Activated naive CD4-positive, alpha-beta T cell (primary cell): ENCODE measurements at regions not wholly inside any gene's neighbourhood (a gene's known extent, or its start where the extent isn't known, plus 50 kb on each side); places are given as distances from the start of the nearest gene placed in this dataset.

Experiments
- DNase-seq, 4 experiments: peaks; one replicate each; lab custom pipeline; 2025; lab: John Stamatoyannopoulos, UW

DNA sequence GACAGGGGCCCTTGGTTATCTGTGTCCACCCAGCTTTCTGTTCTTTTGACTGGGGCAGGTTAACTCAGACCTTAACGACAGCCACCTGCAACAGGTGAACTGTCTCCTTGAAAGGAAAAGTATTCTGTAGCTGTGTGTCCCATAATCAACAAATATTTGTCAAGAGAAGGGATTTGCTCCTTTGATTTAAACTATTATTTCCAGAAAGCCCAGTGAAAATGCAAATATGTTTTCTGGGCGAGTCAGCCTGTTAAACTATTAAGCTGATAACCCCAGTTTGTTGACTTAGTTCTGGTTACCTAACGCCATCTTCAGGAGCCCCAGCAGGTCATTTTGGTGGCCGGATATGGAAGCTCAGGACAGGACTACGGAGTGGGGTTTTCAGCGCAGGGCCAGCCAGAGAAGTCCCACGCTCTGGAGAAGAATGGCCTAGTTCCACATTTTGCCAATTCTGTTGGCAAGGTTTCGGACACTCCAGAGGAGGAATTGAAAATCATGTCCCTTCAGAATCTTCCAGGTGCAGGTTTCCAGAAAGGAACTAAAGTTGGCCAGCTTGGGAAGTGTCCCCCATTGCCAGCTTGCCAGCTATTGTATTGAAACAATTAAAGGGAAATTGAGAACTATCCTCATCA is 54.5 kb downstream of the ADRA2A start:
- no peak for DNase-seq

DNA sequence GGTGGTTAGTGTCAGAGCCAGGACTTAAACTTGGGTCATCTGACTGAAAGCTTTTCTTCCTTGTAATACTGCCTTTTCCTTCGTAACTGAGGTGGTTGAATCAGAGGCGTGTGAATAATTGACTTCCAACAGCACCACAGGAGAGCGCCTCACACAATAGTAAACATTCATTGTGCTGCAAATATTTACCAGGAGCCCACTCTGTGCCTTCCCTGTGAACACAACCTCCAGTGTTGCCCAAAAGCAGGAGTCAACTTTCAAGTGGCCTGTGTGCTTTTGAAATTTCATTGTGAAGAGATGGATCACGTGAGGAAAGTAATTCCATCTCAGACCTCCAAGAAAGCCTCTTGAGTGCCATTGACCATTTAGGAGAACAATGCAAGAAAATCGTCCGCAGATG is 60.2 kb downstream of the ADRA2A start:
- DNase-seq = no peak

DNA sequence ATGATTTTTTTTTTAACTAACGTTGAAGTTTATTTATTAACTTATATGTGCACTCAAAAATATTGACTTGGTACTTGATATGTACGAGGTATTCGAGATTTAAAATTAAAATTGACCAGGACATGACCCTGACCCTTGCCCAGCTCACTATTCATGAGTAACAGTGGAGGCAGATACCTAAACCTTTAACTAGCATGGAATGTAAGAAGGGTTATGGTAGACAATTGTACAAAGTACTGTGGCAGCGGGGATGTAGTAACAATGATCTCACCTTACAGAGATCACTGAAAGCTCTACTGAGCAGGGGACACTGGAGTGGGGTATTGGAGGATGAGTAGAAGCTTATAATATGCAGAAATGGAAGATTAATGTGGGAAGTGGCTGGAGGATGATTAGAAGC is 60.8 kb downstream of the ADRA2A start:
- no peak for DNase-seq

DNA sequence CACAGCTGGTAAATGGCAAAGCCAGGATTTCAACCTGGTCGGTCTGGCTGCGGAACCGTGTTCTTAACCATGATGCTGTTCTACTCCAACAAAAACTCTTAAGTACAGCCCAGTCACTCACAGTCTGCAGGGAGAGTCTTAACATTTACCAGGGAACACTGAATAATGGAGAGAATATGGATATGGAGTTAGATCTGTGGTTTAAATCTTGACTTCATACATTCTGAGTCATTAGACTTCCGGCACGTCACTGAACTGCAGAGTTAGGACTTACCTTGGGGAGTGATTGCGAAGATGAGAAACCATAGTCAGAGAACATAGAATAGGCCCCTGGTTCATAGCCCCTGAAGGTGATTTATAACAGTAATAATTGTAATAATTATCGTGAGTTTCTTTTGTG is 61.7 kb downstream of the ADRA2A start:
- no peak for DNase-seq

DNA sequence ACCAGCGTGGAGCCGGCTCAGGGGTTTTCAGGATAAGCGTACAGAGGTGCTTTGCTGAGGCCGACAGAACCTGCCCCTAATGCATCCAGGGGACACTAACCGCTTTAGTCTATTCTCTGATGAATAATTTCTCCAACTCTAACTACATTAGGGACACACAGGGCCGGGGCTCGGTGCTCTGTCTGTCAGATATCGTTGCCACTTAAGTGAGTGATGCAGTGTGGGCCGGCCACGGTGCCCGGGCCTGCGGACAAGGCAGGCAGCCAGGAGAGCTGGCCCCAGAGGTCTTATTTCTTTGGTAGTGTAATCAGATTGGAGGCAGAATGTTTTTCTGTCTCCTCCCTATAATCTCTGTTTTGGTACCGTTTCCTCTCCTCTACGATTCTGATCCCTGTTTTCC is 62.7 kb downstream of the ADRA2A start:
- DNase-seq = no peak

DNA sequence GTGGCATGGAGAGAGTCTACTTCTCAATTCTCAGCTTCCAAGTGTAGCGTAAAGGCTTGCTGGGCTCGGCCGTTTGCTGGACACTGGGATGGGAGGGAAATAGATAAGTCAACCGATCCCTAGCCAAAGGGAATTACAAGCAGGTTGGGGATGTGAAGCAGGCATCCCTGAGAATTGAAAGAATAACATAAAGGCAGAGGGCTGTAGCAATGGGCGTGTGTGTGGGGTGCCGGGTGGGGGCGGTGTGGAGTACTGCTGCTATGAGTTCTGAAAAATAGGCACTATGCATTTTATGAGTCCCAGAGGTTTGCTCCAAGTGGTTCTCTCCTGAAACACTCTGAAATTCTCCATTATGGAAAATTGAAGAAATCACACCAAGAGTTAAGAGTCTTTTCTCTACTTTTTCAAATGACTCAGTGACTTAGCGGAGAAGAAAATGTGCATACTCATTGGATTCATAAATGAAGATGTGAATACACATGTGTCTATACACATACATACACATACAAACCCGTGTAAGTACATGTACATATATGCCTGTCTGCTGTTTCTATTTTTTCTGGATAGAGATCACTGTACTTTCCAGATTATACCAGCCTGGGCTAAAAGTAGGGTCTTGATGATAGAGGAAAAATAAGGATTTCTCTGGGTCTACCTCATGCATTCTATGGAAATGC is 65.4 kb downstream of the ADRA2A start:
- no peak for DNase-seq

DNA sequence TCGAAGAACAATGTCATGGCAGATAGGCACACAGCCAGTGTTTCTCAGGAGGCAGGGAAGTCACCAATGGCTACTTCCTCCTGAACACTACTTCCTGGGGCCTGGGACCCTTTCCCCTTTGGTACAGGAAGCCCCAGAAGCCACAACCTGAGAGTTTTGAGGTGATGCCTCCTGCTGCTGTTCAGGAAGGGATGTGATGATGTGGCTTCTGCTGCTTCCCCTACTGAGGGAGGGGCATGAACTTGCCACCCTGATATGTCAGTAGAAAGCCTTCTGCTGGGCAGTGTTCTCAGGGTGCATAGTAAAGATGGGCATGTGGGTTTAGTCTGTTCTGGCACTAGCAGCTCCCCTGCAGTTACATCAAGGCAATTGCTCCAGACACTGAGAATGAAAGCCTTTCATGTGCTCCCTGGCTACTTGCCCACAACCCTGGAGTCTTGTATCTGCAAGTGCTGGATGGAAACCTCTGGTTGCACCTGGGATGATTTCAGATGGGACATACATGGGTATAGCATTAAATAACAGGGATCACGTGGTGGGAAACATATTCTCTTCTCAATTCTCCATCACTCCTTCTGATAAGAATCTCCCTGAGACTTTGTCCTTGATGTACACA is 69.3 kb downstream of the ADRA2A start:
- no peak for DNase-seq

DNA sequence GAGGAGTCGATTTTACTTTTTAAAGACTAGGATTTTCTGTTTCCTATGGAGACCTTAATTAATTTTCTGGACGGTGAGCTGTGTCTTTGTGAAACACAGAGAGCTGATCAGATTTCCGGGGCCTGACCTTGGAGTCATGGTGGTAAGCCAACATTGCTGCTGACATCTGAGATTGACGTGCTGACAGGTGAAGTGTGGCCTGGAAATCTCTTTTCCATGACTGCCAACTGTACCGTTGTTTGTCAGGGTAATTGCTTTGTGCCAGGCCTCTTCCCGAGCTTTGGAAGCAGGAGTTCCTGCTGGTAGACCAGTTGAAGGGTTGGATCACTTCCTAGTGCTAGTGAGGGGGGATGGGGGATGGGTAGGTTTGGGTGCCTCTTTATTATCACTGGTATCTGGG is 71.2 kb downstream of the ADRA2A start:
- no peak for DNase-seq

DNA sequence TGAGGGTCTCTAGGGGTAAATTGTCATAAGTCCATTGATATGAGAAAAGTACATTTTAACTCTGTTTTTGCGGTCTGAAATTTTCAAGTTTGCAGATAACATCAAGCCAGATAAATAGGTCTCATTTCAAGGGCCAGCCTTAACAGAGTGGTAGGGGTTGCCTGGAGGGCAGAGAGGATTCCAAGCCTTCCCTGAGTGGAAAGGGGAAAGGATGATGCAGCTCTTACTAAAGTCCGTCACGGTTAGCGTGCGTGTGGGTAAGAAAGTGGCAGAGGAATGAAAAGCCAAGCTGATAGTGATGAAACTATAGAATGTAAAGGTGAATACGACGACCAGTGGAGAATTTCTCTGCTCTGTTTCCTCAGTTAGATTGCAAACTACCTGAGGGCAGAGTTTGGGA is 71.6 kb downstream of the ADRA2A start:
- DNase-seq = no peak

DNA sequence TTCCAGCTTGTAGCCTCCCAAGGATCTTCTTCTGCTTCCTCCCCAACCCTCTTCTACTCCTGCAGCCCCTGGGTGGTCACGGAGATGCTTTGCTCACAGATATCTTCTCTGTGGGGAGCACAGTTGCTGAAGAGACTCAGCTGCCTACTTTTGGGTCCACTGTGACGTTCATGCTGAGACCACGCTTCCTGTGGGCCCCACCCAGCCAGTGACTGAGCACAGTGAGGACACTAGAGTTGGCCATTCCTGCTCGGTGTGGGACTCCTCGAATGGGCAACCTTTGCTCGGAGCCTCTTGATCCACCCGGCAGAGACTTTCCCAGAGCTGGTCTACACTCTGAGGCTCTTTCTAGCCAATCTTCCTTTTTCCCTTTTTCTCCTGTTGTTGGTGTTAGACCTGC is 73.9 kb downstream of the ADRA2A start:
- DNase-seq = no peak

DNA sequence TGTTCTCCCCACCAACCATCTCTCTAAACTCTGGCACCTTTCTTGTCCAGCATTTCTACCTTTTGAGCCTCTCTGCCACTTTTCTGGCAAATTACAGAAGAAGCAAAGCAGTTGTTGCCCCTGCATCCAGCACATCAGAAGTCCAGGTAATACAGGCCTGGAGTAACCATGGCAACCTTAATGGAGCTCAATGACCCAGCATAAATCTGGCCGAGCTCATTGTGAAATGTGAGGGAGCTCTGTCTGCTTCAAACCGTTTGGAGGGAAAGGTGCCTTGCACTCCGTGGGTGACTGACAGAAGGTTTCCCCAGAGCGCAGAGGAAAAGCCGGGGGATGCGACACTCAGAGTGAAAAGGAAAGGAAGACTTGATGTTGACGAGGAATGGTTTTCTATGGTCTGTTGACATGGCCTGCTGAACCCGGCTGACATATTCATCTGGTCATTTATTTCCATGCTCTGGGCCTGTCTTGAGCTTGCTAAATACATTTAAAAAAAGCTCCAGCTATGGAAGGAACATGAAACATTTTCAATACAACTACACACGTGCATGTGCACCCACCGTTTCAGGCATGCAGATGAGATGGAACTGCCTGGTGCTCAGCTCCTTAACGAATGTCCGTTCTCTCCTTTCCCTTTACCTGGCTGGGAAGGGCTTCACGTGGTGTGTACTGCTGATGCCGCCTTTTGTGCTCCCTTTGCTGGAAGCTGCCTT is 74.9 kb downstream of the ADRA2A start:
- DNase-seq = no peak

DNA sequence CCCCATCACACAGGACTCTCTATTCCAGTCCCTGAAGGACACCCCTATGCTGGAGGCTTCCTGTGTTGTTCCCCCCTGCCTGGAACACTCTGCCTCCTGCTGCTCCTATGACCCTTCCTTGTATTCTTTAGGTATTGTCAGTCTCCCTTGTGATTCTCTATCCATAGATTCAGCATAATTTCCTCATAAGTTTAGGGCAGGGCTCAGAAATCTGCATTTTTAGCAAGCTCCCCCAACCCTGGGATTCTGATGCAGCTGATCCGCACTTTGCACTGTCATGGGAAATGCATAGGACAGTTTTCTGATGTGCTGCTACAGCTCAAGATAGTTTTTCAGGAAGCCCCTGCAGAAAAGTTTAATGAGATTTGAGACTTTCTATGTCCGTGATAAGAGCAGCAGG is 79.9 kb downstream of the ADRA2A start:
- DNase-seq = no peak

DNA sequence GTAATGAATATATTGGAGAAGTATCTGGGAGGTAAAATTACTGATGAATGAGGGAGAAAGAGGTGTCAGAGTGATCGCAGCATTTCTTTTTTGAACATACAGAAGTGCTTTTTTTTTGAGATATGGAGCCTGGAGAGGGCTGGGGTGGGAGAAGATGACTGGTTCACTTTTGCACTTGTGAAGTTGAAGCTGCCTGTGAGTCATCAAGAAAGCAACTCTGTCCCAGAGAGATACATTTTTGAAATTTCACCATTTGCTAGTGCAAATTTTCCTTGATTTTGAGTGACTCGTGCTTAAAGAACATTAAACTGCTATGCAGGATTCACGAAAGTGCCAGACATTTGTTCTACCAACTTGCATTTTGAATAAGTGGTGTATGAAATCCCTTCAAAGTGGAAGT is 81.8 kb downstream of the ADRA2A start:
- no peak for DNase-seq

DNA sequence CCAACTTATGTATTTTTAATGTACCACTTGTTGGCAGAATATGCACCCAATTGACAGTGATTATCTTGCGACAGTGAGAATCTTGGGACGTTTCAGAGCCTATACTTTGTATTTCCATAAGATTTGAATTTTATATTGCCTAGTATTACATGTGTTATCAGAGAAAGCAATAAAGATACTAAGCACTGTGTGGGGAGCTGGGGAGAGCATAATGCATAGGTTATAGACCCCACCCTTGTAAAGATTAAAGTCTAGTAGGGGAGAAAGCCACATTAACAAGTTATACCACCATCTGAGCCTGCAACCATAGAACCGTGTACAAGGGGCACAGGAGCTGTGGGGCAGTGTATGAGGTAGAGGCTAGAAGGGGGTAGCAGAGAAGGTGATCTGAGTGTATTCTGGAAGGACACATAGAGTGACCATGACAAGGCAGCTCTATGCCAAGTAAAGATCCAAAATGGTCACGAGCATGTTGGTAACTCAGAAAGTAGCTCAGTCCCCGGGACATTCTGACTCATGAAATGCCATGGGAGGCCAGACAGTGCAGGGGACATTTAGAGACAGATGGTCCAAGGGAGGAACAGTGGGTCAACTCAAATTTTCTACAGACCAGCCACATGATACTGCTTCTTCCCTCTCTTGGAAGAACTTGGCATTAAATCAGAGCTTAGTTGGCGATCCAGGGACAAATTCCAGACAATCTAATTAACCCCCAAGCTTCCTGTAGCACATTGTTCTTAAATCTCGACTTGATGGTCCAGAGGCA is 84.5 kb downstream of the ADRA2A start:
- no peak for DNase-seq

DNA sequence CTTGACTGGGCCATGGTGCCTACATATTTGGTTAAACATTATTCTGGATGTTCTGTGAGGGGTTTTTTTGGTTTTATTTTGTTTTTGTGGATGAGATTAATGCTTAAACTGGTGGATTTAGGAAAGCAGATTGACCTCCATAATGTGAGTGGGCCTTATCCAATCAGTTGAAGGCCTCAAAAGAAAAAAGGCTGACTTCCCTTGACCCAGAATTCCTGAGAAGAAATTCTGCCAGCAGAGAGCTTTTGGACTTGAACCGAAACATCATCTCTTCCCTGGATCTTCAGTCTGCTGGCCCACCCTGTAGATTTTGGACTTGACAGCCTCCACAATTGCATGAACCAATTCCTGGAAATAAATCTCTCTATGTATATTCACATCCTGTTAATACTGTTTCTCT is 94.4 kb downstream of the ADRA2A start:
- DNase-seq = no peak

DNA sequence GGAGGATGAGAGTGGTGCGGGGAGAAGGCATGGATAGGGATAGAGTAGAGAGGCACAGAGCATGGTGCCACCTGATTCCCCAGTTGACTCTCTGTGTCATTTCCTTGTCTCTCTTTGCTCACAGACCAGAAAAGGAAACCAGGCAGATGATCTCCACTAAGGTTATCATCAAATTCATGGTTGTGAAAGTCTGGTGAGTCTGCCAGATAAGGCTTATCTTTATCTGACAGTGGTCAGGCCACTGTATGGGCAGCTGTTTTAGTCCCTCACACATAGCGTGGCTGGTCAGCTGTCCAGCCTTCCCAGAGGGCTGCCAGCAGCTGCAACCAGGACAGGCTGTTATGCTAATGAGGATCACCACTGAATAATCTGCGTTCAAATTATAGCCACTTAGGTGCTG is 99.0 kb downstream of the ADRA2A start:
- no peak for DNase-seq

DNA sequence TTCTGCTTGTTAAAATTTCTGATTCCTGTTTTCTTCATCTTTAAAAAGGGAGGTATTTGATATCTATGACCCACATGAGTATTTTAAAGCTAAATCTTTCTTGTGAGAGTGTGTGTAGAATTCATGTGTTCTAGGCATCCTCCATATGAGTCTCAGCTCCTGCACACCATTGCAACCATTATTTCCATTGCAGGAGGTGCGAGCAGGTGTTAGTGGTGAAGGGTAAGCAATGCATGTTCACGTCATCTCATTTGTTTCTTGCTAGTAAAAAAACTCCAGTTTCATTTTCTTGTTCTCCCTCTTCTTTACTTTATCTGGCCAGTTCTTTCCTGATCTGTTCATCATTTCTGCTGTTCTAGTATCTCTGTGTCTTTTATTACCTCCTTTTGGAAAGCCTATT is 100.5 kb downstream of the ADRA2A start:
- DNase-seq = no peak

DNA sequence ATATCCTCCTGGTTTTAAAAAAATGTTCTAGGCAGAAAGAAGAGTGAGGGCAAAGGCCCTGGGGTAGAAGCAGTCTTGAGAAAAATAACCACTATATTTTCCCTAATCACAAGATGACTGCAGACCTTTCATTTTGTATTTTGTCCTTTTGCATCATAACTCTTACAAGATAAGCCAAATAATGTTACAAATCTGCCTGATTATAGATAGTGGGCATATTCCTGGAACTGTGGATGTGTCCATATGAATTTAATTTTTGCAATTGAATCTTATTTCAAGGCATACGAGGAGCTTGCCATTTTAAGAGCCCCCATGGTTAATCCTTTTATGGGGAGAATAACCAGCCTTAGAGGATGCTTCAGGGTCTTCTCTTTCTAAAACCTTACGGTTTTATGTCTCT is 102.7 kb downstream of the ADRA2A start:
- DNase-seq = no peak

DNA sequence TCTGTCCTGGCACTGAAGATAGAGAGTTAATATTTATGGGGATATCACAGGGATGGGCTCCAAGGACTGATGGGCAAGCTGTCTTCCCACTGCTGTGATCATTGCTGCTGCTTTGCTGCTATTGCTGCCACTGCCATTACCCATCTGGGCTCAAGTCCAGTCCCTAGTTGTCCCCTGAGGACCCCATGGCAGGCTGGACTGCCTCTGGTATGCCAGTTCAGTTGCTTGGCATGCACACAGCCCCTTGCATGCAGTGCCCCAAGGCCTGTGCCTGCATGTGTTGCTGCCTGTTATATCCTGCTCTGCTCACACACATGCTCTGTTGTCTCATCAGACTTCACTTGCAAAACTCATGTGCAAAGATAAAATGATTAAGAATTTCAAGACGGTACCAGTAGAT is 109.5 kb downstream of the ADRA2A start:
- no peak for DNase-seq

DNA sequence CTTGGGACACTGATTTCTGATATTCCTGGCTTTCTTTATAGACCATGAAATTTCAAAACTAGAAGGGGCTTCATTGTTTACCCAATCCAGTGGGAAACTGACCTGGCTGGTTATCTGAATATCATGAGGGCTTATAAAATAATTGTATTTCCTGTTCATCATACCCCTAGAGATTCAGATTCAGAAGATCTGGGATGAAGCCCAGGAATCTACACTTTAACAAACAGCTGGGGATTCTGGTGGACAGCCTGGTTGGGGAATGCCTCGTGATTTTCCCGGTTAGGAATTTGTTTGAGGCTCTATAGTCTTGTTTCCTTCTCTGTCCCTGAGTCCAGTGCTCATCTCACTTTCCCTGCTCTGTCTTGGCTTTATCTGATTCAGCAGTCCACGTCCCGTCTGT is 110.3 kb downstream of the ADRA2A start:
- no peak for DNase-seq

DNA sequence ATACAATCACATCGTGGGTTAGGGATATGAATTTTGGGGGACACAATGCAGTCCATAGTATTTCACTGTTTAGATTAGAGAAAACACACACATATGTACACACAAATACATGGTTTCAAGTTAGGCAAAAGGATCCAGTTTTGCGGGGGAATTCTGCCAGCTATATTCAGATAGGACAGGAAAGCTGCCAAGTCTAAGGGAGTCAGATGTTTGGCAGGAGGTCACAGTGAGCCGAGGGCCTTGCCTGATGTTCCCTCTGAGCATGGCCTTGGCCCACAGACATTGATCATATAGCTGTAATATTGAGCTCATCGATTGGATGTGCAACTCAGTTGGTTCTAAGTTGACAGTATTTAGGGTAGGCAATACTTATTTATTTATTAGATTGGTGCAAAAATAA is 122.8 kb downstream of the ADRA2A start:
- DNase-seq = no peak

DNA sequence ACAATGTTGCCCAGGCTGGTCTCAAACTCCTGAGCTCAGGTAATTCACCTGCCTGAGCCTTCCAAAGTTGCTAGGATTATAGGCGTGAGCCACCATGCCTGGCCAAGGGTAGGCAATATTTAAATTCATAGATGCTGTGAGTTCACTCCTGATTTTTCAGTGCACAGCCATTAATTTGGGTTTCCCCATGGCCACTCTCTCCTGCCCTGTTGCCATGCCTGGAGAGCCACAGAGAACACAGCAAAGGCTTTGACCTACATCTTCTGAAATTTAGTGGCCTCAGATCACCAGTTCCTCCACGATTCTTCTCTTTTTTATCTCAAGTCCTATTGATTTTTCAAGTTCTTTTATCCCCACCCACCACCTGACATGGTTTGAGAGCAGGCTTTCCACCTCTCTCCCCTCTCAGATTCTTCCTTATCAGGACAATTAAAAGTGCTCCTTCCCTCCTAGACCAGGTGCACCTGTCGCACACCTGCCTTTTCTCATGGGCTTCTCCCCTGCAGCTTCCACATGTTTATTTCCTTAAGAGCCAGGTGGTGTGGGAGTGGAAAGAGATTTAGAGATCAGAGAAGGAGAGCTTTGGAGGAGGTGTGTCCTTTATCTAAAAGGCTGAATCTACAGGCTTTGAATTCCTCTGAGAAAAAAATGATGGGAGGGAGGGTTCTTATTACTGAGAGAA is 123.8 kb downstream of the ADRA2A start:
- DNase-seq = no peak
